ENCODE measurements at regions not wholly inside any gene's neighbourhood (a gene's known extent, or its start where the extent isn't known, plus 50 kb on each side); places are given as distances from the start of the nearest gene placed in this dataset.
"Not testable (repeated sequence)": the region's sequence is repeated elsewhere in the genome, so short reads cannot be mapped to it uniquely, and the experiment has no call there.

DNA sequence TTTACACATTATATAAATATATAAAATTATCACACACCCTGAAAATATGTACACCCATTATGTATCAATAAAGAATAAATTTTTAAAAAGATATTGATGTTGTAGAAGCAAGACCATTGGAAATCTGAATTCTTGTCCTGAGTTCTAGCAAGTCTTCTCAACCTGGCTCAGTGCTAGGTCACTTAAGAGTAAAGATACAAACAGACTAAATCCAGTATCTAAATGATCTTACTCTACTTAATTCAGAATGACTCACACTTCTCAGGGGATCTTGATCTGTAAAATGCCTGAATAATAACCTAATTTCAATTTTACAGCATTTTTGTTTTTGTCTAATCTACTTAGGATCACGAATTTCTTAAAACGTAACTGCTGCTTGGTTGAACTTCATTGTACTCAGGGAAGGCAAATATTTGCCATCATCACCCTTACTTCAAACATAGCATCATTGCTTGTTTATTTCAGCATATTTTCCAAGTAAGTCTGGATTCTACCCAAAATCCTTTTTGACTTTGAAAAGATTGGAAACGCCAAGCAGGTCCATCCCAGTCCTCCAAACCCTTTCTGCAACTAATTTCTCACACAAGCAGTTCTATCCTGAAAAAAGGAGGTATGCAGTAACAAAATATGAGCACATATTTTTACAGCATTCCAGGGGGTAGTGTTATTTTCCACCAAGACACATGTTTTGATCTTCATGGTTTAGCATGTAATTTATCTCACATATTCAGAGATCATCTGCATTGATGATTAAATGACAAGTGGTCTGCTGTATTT is 582.6 kb downstream of the PSAT1 start:
- no peak for DNase-seq

DNA sequence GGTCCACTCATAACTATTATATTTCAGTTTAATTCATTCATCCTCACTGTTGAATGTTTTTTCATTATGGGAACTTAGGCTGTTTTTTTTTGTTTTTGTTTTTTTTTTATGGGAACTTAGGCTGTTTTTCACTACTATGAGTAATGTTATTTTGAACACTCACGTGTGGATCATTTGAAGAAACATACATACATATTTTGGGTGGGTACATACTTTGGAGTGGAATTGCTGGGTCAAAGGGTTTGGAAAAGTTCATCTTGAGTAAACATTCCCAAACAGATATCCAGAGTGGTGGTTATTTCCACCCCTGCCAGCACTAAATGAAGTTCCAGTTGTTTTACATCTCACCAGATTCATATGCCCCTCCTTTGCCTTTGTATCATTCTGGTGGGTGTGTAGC is 584.4 kb downstream of the PSAT1 start:
- DNase-seq: no peak

DNA sequence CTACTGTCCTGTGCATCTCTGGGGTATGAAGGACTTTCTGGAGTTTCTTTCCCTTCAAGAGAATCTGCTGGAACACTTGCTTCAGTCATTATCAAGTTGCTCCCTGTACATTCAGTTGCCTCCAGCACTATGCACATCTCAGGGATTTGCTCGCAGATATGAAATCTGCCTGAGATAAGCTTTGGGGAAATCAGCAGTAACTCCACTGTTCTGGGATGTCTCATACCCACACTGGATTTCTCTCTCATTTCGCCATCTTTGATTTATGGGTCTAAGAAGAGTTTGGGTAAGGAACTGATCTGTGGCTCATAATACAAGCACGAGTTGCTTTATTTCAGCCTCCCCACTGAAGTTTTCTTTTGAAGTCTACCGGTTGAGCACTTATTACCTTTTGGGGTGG is 585.6 kb downstream of the PSAT1 start:
- no peak for DNase-seq

DNA sequence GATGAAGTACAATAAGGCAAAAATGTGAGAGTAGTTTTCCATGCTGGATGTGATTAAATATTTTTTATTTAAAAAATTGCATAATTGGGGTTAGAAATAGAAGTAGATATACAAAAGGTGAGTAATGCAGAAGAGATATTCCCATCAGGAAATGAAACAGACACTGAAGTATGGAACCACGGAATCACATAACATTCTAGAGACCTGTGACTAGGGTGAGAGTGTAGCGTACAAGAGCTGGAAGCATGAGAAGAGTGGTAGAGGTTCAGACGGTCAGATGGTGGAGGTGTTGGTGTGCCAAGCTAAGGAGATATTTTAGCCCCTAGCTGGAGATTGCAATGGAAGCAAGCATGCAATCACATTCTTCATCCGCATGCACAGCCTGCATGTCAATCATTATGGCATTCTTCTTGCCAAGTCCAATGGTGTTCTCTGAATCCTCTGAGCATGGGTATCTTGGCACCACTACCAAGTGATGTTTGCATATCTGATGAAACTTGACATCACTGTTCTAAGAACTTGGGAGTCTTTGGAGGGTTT is 587.8 kb downstream of the PSAT1 start:
- DNase-seq: no peak

DNA sequence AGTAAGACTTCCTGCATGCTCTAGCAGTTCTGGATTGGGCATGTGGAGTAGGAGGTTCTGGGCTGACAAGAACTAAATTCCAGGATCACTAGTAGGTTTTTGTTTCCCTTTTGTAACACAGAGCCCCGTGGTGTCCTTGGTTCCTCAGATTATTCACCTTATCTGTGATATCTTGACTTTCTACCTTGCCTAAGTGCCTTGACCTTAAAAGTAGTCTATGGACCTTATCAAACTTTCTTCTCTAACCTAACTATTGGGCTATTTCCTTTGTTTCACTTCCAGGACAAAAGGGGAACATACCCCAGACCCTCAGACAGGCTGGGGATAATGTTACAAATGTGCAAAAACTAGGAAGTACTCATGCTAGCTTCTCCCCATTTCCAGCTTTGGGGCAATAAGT is 595.3 kb downstream of the PSAT1 start:
- no peak for DNase-seq

DNA sequence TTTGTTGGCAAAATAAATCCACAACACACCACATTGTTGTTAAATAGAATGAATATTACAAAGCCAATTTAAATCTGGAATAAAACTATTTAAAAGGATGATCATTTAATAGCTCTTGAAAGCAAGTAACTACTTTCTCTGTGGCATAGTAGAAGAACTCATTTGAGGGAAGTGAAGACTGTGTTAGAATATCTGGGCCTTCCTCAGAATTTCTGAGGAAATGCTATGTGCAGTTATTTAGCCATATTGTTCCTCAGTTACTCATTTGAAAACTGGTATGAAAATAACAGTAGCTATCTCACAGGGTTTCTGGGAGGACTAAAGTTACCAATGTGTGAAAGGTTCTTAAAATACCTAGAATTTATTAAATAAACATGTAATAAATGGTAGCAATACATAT is 595.8 kb downstream of the PSAT1 start:
- no peak for DNase-seq

DNA sequence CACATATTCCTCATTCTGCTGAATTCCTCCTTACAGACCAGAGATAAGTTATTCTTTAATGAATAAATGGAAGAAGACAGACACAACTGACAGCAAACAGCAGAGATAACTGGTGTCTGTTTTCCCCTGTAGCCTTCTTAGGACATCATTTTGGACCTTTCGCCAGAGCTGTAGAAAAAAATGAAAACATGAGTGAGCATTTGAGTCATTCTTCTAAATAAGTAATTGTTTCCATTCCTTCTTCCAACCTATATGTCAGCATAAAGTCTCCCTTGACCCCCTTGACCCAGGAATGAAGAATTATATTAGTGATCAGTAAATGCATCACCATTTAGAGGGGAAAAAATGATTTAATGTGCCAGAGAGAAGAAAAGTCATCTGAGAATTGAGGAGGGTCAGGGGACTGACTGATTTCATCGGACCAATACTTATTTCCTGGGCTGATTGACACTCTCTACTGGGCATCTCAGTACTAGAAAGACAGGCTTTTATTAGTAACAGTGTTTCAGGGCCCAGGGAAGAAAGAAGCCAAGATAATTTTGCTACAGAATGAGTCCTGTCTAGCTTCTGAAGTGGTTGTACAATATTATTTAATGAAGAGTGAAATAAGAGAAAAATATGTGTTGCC is 597.0 kb downstream of the PSAT1 start:
- DNase-seq: no peak

DNA sequence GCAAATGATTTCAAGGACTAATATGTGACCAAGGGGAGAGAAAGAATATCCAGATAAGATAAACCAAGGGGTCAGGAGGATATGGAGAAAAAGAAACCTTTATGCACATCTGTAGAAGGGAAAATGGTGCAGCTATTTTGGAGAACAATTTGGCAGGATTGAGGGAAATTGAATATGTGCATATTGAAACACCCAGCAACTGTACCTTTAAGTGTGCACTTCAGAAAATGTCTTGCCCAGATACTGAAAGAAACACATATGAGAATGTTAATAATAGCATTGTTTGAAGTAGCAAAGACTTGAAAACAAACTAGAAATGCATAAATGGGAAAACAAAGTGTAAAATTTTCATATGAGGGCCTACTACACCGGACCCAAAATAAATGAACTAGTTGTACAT is 599.6 kb downstream of the PSAT1 start:
- no peak for DNase-seq

DNA sequence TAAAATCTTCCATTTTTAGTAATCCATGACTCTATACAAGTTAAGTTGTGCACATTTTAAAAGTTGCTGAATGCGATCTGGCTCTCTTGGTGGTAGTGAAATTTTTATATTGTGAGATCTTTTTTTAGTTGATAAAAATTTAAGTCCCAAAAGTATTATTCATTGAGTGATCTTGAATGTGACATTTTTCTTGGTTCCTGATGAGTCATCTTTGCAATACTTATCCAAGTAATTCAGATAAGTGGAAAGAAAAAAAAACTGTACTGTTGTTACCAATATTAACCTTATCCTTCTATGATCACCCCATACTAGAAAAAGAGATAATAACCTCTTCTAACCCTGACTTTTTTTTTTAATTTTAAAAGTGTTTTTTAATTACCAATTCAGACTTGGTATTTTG is 601.3 kb downstream of the PSAT1 start:
- no peak for DNase-seq

DNA sequence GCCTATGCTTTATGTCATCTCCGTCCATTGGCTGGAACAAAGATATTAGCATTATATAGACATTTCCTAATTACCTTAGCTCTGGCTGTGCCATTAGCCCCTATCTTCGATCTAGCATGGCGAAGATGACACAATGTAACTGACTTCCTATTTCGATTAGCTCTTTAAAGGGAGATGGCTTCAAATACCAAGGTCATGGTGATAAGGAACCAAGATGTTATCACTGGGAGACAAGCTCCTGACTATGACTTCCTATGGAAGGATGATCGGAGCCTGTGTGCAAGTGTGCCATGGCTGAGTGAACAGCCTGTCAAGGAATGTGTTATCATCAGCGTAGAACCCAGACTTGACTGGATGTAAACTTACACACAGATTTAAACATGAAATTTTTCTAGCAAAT is 602.1 kb downstream of the PSAT1 start:
- DNase-seq: no peak

DNA sequence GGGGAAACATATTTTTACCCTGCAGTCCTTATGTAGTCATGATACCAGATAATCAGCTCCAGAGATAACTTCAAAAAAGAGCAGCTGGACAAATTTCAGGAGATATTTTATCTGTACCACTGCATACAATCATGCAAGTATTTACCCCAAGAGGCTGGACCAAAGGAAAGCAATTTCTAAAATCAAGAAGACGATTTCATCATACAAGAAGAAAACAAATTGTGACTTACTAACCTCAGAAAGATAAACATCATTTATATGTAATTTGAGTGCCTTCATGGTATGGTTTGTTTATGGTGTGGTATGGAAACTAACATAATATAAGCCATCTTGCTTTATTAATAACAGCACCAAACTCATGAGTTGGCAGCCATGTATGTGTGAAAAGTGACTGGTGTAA is 603.6 kb downstream of the PSAT1 start:
- DNase-seq: no peak

DNA sequence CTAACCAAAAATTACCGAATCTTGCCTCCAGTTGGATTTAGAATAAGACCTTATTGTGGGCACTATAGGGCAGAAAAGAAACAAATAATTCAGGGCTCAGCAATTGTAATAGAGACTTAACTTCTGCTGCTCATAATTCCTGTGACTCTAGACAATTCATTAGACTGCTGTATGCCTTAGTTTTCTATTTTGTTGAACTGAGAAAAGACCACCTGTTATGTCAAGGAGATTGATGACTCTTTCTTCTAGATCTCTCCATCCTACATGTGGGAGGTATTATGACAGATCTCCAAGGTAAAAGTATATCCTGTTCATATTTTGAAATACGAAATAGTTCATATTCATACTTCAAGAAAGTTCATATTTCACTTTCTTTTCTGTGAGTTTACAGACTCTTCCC is 605.1 kb downstream of the PSAT1 start:
- DNase-seq: no peak

DNA sequence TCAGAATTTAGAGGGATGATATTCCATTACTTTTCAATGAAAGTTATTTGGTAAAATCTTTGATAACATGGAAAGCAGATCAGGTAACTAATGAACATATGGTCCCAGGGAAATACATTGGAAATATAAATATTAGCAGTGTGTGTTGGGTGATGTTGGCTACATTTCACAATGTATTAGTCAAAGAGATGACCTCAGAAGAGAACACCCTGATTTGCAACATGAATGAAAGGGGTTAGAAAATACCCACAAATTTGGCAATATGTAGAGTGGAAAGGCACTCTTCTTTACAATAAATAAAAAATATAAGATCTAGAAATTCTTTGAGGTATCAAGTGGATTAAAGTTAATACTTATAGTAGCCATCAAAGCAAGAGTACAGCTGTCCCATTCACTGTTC is 606.7 kb downstream of the PSAT1 start:
- no peak for DNase-seq

DNA sequence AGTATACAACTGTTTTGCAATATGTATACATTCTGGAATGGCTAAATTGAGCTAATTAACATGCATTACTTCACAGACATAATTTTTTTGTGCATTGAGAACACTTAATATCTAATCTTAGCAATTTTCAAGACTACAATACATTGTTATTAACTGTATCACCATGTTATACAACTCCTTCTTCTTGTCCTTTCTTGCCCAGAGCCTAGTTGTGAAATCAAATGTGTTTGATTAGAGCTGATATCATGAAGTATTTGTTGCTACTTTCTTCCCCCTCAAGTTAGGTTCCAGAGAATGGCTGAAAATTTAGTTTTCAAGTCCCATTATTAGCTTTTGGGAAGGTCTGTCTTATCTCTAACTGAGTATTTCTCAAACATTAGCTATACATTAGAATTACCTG is 607.8 kb downstream of the PSAT1 start:
- DNase-seq: no peak

DNA sequence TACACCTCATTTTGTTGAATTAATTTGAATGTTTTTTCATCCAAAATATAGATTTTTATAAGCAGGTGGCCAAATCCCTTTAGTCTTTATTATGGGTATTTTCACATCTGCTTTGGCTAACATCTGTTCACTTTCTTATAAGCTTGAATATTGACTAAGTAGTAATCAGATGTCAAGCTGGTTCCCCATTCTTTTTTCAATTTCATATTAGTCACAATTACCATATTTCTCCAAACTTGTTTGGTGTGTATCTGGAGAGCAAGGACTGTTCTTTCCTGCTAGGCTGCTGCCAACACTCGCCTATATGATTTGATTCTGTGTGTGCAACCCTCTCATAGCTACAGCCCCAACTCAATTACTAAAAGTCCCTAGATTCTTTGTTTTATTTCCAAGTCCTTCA is 608.5 kb downstream of the PSAT1 start:
- DNase-seq: no peak

DNA sequence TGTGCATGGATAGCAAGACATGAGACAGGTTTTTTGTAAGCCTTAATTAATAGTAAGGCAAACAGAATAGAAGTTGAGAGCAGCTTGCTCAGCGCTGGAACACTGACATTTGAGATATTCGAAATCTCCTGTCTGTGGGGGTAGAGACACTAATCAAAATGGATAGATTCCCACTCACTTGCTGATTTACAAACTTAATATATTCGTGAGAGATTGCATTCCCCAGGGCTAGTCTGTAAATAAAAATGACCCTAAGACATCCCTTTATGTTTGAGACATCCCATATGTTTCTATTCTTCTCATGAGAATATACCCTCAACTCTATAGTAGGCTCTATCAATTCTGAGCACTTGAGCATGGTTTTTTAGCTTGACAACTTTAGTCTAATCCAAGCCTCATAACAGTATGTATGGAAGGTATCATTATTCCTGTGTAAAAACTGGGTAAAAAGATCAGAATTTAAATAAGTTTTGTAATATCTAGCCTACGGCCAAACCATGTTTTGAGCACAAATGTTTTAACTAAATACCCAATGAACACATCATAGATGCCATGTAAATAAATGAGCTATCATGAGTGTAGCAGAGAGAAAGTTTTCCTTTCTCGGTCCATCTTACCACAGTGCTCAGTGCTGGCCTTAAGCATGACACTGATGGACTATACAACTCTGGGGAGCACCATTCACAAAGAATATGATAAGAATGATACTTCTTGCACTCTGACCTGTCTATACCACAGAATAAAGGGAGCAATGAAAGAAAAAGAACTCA is 609.2 kb downstream of the PSAT1 start:
- DNase-seq: no peak

DNA sequence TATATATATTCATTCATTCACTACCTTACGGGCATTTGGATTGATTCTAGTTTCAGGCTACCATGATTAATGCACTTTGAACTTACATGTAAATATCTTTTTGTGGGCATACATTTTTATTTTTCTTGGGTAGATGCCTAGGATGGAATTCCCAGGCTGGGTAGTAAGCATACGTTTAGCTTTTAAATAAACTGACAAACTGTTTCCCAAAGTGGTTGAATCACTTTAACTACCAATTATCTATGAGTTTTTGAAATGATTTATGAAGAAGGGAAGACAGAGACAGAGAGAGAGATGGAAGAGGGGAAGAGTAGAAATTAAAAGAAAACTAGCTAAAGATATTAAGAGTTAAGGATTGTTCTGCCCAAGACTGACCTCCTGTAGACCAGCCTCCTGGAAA is 612.6 kb downstream of the PSAT1 start:
- DNase-seq: no peak

DNA sequence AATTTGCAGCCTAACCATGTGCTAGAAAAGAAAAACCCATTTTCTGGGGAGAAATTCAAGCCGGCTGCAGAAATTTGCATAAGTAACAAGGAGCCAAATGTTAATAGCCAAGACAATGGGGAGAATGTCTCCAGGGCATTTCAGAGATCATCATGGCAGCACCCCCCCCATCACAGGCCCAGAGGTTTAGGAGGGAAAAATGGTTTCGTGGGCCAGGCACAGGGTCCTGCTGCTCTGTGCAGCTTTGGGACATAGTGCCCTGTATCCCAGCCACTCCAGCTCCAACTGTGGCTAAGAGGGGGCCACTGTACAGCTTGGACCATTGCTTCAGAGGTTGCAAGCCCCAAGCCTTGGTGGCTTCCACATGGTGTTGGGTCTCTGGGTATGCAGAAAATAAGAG is 620.0 kb downstream of the PSAT1 start:
- not testable (repeated sequence) for DNase-seq

DNA sequence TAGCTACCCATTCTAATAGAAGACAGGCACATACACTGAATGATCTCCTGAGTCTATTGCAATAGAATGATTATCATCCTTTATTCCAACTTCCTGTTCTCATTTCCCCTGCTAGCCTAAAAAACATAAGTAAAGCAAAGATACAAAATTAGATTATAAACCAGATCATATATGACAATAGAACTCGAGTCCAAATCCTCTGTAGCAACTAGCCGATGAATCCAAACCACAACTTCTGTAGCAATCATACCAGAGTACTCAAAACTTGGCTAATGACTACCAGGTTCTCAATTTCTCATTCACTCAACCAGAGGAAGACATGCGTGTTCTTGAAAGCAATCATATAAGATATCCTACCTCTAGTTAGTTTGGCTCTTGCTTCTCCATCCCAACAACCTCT is 622.1 kb downstream of the PSAT1 start:
- no peak for DNase-seq

DNA sequence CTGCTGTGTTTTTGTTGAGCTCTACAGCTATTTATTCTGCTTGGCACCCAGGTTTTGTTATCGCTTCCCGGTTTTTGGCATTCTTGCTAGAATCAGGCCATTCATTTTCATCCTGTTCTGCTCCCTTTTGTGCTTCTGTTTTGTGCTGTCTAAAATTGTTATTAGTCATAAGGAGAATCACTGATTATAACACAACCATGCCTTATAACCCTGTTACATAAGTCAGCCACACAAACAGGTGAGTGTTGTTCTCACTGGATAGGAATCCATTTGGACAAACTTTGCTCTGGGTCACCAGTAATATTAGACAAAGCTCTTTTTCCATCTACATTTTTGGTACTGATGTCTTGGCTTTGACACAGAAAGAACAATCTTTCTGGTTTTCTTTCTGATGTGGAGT is 622.8 kb downstream of the PSAT1 start:
- DNase-seq: no peak

DNA sequence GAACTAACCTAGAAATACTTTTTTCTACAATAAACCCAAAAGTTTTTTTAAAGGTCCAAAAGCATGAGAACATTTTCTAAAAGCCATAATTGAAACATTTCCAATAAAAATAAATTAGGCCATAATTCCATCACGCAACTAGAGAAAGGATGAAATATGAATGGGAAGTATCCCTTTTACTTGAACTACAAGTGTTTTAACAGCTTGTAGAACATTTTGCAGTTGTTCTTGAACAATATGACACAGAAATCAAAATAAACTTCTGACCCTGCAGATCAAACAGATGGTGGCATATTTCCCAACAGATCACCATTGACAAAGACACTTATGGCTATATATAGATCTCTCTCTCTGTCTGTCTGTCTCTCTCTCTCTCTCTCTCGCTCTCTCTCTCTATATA is 624.4 kb downstream of the PSAT1 start:
- DNase-seq: no peak

DNA sequence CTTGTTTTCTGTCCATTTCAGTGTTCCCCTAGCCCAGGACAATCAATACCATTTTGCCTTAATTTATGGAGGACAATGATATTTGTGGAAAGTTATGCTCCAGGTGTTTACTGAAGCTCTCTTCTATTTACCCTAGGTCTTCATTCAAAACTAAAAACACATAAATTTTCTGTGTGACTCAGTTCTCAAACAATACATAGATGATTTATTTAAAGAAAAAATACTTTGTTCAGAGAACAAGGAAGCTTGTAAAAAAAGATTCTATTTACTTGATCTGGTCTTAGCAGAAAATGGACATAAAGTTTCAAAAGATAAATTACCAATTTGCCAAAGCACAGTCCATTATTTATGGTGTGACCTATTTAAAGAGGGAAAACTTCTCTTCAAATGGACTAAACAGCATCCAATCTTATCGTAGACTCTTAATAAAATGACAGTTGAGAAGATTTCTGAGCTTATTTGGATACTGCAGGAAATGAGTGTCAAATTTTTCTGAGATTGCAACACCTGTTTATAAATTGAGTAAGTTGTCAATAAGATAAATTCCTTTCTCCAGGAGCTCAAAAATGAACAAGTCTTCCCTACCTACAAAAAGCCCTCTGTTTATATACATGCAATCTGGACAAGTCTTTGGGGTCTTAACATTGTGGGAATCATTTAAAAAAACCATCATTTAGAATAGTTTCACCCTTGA is 627.2 kb downstream of the PSAT1 start:
- DNase-seq: no peak
